ENCODE measurements at regions not wholly inside any gene's neighbourhood (a gene's known extent, or its start where the extent isn't known, plus 50 kb on each side); places are given as distances from the start of the nearest gene placed in this dataset.
"Not testable (repeated sequence)": the region's sequence is repeated elsewhere in the genome, so short reads cannot be mapped to it uniquely, and the experiment has no call there.

DNA sequence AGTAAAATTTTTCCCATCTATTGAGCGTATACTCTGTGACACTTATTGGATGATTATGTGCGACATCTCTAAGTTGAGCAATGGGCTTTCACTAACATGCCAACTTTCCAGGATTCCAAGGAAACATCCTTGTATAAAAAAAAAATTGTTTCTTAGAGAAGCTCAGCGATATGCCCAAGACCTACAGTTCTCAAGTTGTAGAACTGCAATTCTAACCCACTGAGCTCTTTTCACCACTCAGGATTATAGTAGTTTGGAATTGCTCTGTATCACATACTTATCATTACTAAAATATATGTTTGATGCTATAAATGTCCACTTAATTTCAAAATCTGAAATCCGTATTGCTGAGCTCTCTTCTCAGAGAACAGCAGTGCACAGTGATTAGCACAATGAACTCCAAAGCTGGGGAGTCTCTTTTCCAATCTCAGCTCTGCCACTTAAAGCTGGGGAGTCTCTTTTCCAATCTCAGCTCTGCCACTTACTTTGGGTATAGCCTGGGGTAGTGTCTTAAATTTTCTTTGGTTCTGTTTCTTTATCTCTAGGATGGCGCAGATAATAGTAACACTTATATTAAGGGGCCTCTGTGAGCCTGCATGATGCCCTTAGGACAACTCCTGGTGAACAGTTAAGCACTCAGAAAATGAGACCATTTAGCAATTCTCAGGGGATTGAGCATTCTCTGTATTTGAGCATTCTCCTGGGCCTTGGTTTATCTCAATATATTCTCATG lies 1722.2 kb upstream of the AGA start:
- DNase-seq = no peak

DNA sequence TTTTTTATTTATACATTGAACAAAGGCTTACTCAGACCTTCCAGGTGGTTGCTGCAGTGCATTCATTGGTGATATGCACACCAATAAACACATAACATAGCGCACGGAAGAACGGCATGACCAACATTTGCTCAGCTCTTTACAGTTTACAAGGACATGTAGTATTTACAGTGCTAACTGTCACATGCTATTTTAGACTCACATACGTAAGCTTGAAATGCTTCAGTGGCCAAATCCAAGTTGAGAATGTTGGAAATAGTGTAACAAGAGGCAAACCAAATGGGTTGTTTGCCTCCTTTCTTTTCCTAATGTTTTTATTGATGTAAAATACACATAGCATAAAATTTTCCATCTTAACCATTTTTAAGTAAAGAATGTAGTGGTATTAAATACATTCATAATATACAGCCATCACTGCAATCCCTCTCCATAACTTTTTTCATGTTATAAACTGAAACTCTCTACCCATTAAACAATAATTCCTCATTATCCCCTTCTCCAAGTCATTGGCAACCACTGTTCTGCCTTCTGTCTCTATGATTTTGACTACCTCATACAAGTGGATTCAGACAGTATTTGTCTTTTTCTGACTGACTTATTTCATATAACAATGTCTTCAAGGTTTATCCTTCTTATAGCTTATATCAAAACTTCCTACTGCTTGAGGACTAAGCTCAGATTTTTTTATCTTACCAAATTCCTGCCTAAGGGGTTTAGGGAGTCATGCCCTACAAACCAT lies 1722.9 kb upstream of the AGA start:
- DNase-seq = no peak

GRCh38 chr4:179165862-179166261 lies 1723.6 kb upstream of the AGA start:
- DNase-seq = no peak

- not testable (repeated sequence) for DNase-seq
Measured at GRCh38 chr4:179170308-179170707, 1728.1 kb upstream of the AGA start.

DNA sequence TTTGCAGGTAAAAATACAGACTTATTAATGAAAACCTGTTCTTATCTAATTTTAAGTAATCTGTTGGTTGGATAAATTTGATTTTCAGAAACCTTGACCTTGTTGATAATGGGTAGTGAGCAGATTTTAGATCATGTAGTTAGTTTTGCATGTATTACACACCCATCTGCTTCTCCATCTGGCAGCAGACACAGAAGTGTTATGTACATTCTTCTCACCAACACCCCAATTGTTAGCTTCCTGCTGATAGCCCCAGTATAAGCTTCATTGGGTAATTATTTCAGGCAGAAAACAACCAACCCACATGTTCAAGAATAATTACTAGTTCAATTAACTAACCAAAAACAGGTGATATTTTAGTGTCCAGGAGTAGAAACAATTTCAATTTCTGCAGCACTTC lies 1740.5 kb upstream of the AGA start:
- no peak for DNase-seq

DNA sequence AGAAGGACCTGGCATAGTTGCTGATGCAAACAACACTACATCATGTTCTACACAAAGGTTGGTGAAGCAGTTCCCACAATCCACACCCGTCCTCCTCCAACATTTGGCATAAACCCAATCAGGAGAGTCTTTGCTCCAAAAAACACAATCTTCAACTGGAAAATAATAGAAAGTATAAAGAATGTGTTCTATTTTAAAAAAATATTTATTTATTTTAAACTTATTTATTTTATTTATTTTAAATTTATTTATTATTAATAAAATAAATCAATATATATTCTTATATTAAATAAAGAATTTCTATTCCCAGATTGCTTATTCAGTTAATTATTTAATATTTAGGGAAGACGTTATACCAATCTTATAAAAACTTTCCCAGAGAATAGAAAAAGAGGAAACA lies 1753.7 kb upstream of the AGA start:
- no peak for DNase-seq

- no peak for DNase-seq
Measured at GRCh38 chr4:179196511-179196910, 1754.3 kb upstream of the AGA start.

- no peak for DNase-seq
Measured at GRCh38 chr4:179200681-179201080, 1758.4 kb upstream of the AGA start.

GRCh38 chr4:179225594-179225993 lies 1783.4 kb upstream of the AGA start:
- no peak for DNase-seq

GRCh38 chr4:179248821-179249220 lies 1806.6 kb upstream of the AGA start:
- no peak for DNase-seq

- DNase-seq = no peak
Measured at GRCh38 chr4:179268791-179269190, 1826.6 kb upstream of the AGA start.

DNA sequence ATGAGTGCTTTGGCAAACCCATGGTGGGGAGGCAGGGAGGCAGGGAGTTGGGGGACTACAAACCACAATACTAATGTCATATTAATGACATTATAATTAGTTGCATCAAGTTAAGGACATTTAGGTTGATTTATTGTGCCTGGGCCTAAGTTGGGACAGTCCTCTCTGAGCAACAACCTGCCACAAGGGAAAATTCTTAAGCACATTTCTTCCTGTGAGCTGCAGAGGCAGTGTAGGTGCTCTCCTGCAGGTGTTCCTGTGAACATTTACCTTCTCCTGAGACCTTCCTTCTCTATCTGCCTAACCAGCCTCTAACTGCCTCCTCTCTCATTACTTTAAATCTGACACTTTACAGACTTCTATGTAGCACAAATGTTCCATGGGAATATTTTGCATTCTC lies 1830.0 kb upstream of the AGA start:
- DNase-seq = no peak

- no peak for DNase-seq
Measured at GRCh38 chr4:179278647-179279046, 1836.4 kb upstream of the AGA start.

DNA sequence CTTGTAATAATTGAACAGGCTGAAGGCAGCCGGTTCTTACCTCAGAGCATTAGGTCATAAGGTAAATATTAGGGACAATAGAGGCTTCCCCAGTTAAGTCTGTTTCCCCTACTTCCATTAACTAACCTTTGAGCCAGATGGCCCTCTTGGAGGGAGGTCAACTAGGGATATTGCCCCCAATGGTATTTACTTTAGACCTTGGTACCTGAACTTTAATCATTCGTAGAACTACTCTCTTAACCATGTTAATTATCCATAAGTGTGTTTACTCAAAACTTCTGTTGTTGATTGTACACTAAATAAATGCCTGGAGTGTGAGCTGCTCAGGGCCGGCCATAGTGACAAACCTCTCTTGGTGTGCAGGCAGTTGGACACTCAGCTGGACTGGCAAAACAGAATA lies 1843.5 kb upstream of the AGA start:
- no peak for DNase-seq

DNA sequence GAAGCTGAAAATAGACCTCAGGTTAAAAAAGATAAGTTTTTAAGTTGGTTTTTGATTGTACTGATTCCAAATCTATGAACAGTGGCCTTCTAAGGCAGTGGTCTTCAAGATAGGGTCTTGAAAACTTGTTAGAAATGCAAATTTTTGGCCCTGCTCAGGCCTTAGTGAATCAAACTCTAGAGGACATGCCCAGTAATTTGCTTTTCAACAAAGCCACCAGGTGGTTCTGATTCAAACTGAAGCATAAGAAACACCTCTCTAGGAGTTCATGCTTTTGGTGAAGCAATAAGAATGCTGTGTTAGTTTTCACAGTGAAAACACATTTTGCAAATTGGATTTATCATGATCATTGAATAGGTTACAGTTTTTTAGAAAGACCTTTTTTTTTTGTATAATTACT lies 1849.4 kb upstream of the AGA start:
- DNase-seq = no peak

- no peak for DNase-seq
Measured at GRCh38 chr4:179292468-179292867, 1850.2 kb upstream of the AGA start.

- DNase-seq = no peak
Measured at GRCh38 chr4:179307297-179308136, 1865.3 kb upstream of the AGA start.

DNA sequence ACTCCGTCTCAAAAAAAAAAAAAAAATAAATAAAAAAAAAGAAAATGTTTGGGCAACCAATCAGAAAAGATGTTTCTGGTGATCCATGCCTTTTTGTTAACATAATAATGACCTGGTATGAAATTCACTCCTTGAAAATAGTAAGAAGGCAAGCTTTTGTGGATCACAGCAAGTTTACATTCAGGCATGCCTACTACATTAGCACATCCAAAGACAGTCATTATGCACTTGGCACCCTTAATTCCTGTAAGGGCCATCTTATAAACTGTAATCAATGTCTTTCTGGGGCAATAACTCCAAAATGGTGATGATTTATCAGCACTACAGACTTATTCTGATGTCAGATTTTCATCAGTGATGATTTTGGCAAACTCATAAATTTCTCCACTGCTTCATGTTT lies 1871.6 kb upstream of the AGA start:
- DNase-seq = no peak

DNA sequence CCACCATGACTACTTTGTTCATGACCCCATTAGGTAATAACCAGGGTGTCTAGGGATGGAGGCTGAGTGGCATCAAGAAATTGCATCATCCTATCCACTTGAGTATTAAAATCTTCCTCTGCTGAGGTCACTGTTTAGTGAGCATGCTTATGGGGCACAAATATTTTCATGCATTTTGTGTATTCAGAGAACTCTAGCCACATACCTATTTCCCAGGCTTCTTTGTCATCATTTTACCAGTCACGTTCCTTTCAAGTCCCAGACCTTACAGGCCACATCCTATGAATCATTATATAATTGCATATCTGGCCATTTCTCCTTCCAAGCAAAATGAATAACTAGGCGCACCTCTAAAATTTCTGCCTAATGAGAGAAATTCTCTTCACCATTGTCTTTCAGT lies 1882.9 kb upstream of the AGA start:
- no peak for DNase-seq

GRCh38 chr4:179328627-179329026 lies 1886.4 kb upstream of the AGA start:
- no peak for DNase-seq

GRCh38 chr4:179331362-179331761 lies 1889.1 kb upstream of the AGA start:
- no peak for DNase-seq

GRCh38 chr4:179344861-179345260 lies 1902.6 kb upstream of the AGA start:
- DNase-seq = no peak

GRCh38 chr4:179352221-179352620 lies 1910.0 kb upstream of the AGA start:
- no peak for DNase-seq

- no peak for DNase-seq
Measured at GRCh38 chr4:179353786-179354185, 1911.5 kb upstream of the AGA start.

Data from stimulated activated CD4-positive, alpha-beta T cell treated with anti-CD3 and anti-CD28 coated beads, Interleukin-12 subunit alpha, Interleukin-12 subunit beta, amount 100 ng/mL, for 4 hours (primary cell).